Astrocyte (in vitro differentiated cells and primary cell): ENCODE measurements at regions not wholly inside any gene's neighbourhood (a gene's known extent, or its start where the extent isn't known, plus 50 kb on each side); places are given as distances from the start of the nearest gene placed in this dataset.

Source experiments
- DNase-seq: peaks from one replicate; pipeline ENCODE4 v3.0.0-alpha.2; 2010; ENCODE audit warnings: low read depth
- FAIRE-seq: peaks from 2 replicates; lab custom pipeline; 2011; peaks lifted over from hg19 to GRCh38; lab: Jason Lieb, UNC
- H2AFZ ChIP-seq: 2 replicates; pipeline ENCODE4 v1.6.0; 2012; ENCODE audit warnings: low read depth, low read length, inconsistent platforms
- H3K27ac ChIP-seq: 2 replicates; pipeline ENCODE4 v1.5.1; 2011; ENCODE audit warnings: low read depth, low read length, inconsistent platforms
- H3K27me3 ChIP-seq: 2 replicates; pipeline ENCODE4 v1.6.0; 2011; ENCODE audit warnings: low read length, inconsistent platforms; ENCODE audit not compliant: insufficient read depth
- H3K36me3 ChIP-seq: 2 replicates; pipeline ENCODE4 v1.5.1; 2011; ENCODE audit warnings: low read length, inconsistent platforms; ENCODE audit not compliant: insufficient read depth
- H3K4me1 ChIP-seq: 2 replicates; pipeline ENCODE4 v1.5.1; 2011; ENCODE audit warnings: low read length, inconsistent platforms; ENCODE audit not compliant: insufficient read depth
- H3K4me2 ChIP-seq: 2 replicates; pipeline ENCODE4 v1.6.0; 2012; ENCODE audit warnings: low read length, inconsistent platforms
- H3K4me3 ChIP-seq: 2 replicates; pipeline ENCODE4 v1.5.1; 2011; ENCODE audit warnings: low read depth, mild to moderate bottlenecking, low read length, inconsistent platforms; ENCODE audit not compliant: insufficient read depth
- H3K79me2 ChIP-seq: 2 replicates; pipeline ENCODE4 v1.6.0; 2012; ENCODE audit warnings: mild to moderate bottlenecking, low read length, inconsistent platforms; ENCODE audit not compliant: insufficient read depth
- H3K9ac ChIP-seq: 2 replicates; pipeline ENCODE4 v1.6.0; 2012; ENCODE audit warnings: mild to moderate bottlenecking, low read length, inconsistent platforms
- H3K9me3 ChIP-seq: 2 replicates; pipeline ENCODE4 v1.5.1; 2012; ENCODE audit warnings: low read depth, mild to moderate bottlenecking, low read length, inconsistent platforms; ENCODE audit not compliant: insufficient read depth
- H4K20me1 ChIP-seq: 2 replicates; pipeline ENCODE4 v1.6.0; 2012; ENCODE audit warnings: low read length, inconsistent platforms; ENCODE audit not compliant: insufficient read depth
- H3K27ac Mint-ChIP-seq: one replicate; pipeline ENCODE4 v1.8.0; 2021; ENCODE audit warnings: mild to moderate bottlenecking, mixed read lengths; ENCODE audit not compliant: unreplicated experiment
- H3K27me3 Mint-ChIP-seq: one replicate; pipeline ENCODE4 v1.8.0; 2021; ENCODE audit warnings: low read depth, mixed read lengths; ENCODE audit not compliant: unreplicated experiment
- H3K36me3 Mint-ChIP-seq: one replicate; pipeline ENCODE4 v1.8.0; 2021; ENCODE audit warnings: low read depth, mixed read lengths; ENCODE audit not compliant: unreplicated experiment
- H3K4me1 Mint-ChIP-seq: one replicate; pipeline ENCODE4 v1.8.0; 2021; ENCODE audit warnings: low read depth, mixed read lengths; ENCODE audit not compliant: unreplicated experiment
- H3K4me3 Mint-ChIP-seq: one replicate; pipeline ENCODE4 v1.8.0; 2021; ENCODE audit warnings: mild to moderate bottlenecking, moderate library complexity, mixed read lengths; ENCODE audit not compliant: unreplicated experiment
- H3K9me3 Mint-ChIP-seq: one replicate; pipeline ENCODE4 v1.8.0; 2021; ENCODE audit warnings: mild to moderate bottlenecking, mixed read lengths; ENCODE audit not compliant: unreplicated experiment
- EZH2 ChIP-seq: IDR thresholded peaks from 2 replicates; pipeline ENCODE4 v1.6.1; 2012; ENCODE audit warnings: mild to moderate bottlenecking, low read length, inconsistent platforms; ENCODE audit not compliant: insufficient read depth
- TF ChIP-seq, protein P1 (sequence below): IDR thresholded peaks from 2 replicates; pipeline ENCODE4 v1.5.1; 2011; ENCODE audit warnings: low read depth, mild to moderate bottlenecking, inconsistent platforms, low read length, moderate library complexity; ENCODE audit not compliant: insufficient read depth

DNA sequence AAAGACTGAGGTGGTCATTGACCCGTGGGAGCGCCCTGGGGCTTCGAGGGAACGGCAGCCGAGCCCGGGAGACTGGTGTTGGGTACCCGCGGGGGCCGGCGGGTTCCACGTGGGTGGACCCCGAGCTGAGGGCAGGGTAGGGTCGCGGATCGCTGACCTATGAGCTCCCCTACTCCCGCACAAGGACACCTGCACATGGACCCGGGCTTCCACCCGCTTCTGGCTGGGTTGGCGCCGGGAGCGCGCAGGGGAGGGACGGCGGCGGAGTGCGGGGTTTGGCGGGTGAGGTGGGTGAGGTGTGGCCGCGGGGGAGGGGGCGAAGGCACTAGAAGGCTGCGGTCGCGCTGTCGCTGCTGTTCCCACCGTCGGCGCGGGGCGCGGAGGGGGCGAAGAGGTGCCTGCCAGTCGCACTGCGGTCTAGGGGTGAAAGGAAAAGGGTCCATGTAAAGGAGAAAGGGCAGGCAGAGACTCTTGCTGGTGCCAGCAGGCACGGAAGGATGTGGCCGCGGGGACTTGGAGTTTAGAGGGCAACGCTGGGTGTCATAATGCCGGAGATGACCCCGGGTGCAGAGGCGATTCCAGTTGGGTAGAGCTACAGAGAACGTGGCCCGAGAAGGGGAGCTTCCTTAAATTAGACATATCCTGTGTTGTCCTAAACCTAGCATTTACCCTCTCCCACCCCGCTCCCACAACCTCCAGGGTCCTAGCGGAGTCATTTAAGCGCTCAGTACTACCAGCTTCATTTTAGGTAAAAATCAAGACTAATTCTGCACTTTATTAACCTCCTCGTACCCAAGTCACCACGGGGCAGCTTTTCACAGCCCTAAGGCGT, 245.9 kb upstream of the TOPAZ1 start:
- Histone ChIP-seq H2AFZ (peak overlapping the region; percentile 79), H3K27ac (no peak overlapping the region), H3K4me3 (peak overlapping the region; percentile 54), H3K4me2 (peak overlapping the region; percentile 89), H3K27me3 (peaks cover 57% of the 10 kb centered on the region), H3K9me3 (peaks cover 3% of the 10 kb centered on the region), H3K79me2 (no peaks in the 10 kb centered on the region), H3K9ac (peak overlapping the region; percentile 29), H4K20me1 (no peaks in the 10 kb centered on the region), H3K4me1 (peaks cover 37% of the 10 kb centered on the region), H3K36me3 (no peaks in the 10 kb centered on the region)
- TF ChIP-seq, protein P1, sequence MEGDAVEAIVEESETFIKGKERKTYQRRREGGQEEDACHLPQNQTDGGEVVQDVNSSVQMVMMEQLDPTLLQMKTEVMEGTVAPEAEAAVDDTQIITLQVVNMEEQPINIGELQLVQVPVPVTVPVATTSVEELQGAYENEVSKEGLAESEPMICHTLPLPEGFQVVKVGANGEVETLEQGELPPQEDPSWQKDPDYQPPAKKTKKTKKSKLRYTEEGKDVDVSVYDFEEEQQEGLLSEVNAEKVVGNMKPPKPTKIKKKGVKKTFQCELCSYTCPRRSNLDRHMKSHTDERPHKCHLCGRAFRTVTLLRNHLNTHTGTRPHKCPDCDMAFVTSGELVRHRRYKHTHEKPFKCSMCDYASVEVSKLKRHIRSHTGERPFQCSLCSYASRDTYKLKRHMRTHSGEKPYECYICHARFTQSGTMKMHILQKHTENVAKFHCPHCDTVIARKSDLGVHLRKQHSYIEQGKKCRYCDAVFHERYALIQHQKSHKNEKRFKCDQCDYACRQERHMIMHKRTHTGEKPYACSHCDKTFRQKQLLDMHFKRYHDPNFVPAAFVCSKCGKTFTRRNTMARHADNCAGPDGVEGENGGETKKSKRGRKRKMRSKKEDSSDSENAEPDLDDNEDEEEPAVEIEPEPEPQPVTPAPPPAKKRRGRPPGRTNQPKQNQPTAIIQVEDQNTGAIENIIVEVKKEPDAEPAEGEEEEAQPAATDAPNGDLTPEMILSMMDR, result no peak
- peak; percentile 62 for TF ChIP-seq EZH2
- Mint-ChIP-seq H3K4me3 (peak overlapping the region; percentile 91), H3K36me3 (no peaks in the 10 kb centered on the region), H3K9me3 (peaks cover 4% of the 10 kb centered on the region), H3K27me3 (peaks cover 38% of the 10 kb centered on the region), H3K27ac (peak overlapping the region; percentile 27), H3K4me1 (peaks cover 14% of the 10 kb centered on the region)
- FAIRE-seq (no peak), DNase-seq (no peak)

DNA sequence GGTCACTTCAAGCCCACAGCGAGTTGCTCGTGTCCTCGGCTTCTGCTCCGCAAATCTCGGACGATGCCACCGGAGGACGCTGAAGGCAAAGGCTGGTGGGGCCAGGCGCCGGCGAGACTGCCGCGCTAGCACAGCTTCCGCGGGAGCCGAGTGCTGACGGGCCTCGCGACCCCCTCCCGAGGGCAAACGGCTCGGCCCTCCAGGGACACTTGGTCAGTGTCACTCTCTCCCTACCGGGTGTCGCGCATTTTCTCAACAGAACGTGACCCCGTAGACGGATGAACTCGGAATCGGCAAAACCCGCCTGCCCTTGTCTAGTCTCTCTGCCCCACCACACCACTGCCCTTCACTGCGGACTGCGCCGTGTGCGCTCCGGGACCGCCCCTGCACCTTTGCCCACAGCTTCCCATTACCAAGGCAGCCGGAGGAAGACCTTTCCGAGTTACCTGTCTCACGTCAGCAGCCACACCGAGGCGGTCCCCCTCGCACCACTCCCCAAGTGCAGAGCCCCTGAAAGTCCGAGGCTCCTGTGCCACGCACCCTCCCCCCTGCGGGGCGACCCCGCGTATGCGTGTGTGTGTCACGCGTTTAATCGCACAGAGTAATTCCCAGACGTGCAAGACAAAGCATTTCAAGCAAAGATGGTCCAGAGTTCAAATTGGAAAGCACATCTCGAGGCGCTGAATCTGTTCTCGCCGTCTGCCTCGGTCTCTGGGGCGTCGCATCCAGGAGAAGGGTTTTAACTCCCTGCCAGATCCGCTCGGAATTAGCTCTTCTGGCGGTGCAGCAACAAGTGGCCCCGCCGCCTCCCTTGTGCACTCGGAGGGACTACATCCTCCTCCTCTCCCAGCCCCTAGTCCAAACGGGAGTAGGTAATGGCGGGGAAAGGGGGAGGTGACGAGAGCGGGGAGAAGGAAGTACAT, 245.0 kb upstream of the TOPAZ1 start:
- H4K20me1 ChIP-seq, result no peaks in the 10 kb centered on the region
- Mint-ChIP-seq H3K27me3 (peaks cover 38% of the 10 kb centered on the region), H3K36me3 (no peaks in the 10 kb centered on the region), H3K9me3 (peaks cover 2% of the 10 kb centered on the region), H3K27ac (peak overlapping the region; percentile 86), H3K4me1 (peaks cover 20% of the 10 kb centered on the region), H3K4me3 (peak overlapping the region; percentile 91)
- DNase-seq (no peak), FAIRE-seq (no peak)
- H3K4me1 ChIP-seq, result peaks cover 37% of the 10 kb centered on the region
- H3K79me2 ChIP-seq, result no peaks in the 10 kb centered on the region
- no peaks in the 10 kb centered on the region for H3K9me3 ChIP-seq
- peak; percentile 85 for TF ChIP-seq EZH2
- TF ChIP-seq, protein P1, result no peak
- peaks cover 57% of the 10 kb centered on the region for H3K27me3 ChIP-seq
- peak overlapping the region; percentile 54 for H3K4me3 ChIP-seq
- H3K27ac ChIP-seq, result no peak overlapping the region
- H3K36me3 ChIP-seq, result no peaks in the 10 kb centered on the region
- peak overlapping the region; percentile 89 for H3K4me2 ChIP-seq
- peak overlapping the region; percentile 29 for H3K9ac ChIP-seq
- peak overlapping the region; percentile 75 for H2AFZ ChIP-seq
